Mucosa of descending colon (tissue), 3 donors: ENCODE measurements at regions not wholly inside any gene's neighbourhood (a gene's known extent, or its start where the extent isn't known, plus 50 kb on each side); places are given as distances from the start of the nearest gene placed in this dataset.
"Not testable (repeated sequence)": the region's sequence is repeated elsewhere in the genome, so short reads cannot be mapped to it uniquely, and the experiment has no call there.

ENCODE experiments used
- ATAC-seq: fragments of 200-7000 bp; cut with Tn5 transposase; one replicate; pipeline ENCODE4 v1.9.1; 2020; ENCODE audit warnings: mild to moderate bottlenecking, moderate library complexity
- DNase-seq, 3 donors: peaks; one replicate each; pipeline ENCODE4 v3.0.0-alpha.2; 2020
- H3K36me3 ChIP-seq: fragments of 200-600 bp; one replicate; pipeline ENCODE4 v1.8.0; 2021; ENCODE audit warnings: low read depth, mild to moderate bottlenecking
- H3K4me1 ChIP-seq: fragments of 200-600 bp; one replicate; pipeline ENCODE4 v1.8.0; 2021; ENCODE audit warnings: low read depth, mild to moderate bottlenecking
- H3K4me3 ChIP-seq: fragments of 200-600 bp; one replicate; pipeline ENCODE4 v1.8.0; 2021; ENCODE audit warnings: mild to moderate bottlenecking
- H3K9me3 ChIP-seq: fragments of 200-600 bp; one replicate; pipeline ENCODE4 v1.8.0; 2021; ENCODE audit warnings: mild to moderate bottlenecking
- intact Hi-C, 2 donors: fragments of 100-400 bp; cut with DNase I in 1 of 2; cut with micrococcal nuclease in 1 of 2; formaldehyde crosslinking; loops; one replicate each; pipeline versions ENCODE4 v1.11.0 to v1.11.1; 2022; cut with DNase I, micrococcal nuclease
- donor health status: DM: no; HTN: no; CAD: no; lungs with moderate emphysema.
- donor health status: DM: no; HTN: no; CAD: no.
- donor health status: DM: no; HTN: yes; CAD: no.

GRCh38 chr9:85792057-85792456 lies 50.3 kb upstream of the AGTPBP1 start:
- ATAC-seq, H3K9me3 ChIP-seq, intact Hi-C loops, H3K4me1 ChIP-seq, H3K36me3 ChIP-seq, H3K4me3 ChIP-seq, DNase-seq: not testable (repeated sequence)

- H3K4me3 ChIP-seq, ATAC-seq, H3K36me3 ChIP-seq, H3K9me3 ChIP-seq, intact Hi-C loops, DNase-seq: not testable (repeated sequence)
- peaks cover 10% of the 10 kb centered on the region for H3K4me1 ChIP-seq
Measured at GRCh38 chr9:85802978-85803695, 61.4 kb upstream of the AGTPBP1 start.

- ATAC-seq, DNase-seq, H3K9me3 ChIP-seq, intact Hi-C loops, H3K36me3 ChIP-seq: not testable (repeated sequence)
- H3K4me3 ChIP-seq: peak overlapping the region; percentile 57
- H3K4me1 ChIP-seq: peaks cover 10% of the 10 kb centered on the region
Measured at GRCh38 chr9:85804847-85805133, 63.0 kb upstream of the AGTPBP1 start.

GRCh38 chr9:85805134-85806005 lies 63.6 kb upstream of the AGTPBP1 start:
- H3K36me3 ChIP-seq, H3K9me3 ChIP-seq, intact Hi-C loops: not testable (repeated sequence)
- ATAC-seq: peak; percentile 89
- H3K4me3 ChIP-seq: peak overlapping the region; percentile 57
- peak; percentile 82 to 89 (median 86) for DNase-seq
- H3K4me1 ChIP-seq: peaks cover 10% of the 10 kb centered on the region

- DNase-seq, intact Hi-C loops, H3K4me3 ChIP-seq, ATAC-seq, H3K9me3 ChIP-seq, H3K36me3 ChIP-seq: not testable (repeated sequence)
- H3K4me1 ChIP-seq: peaks cover 10% of the 10 kb centered on the region
Measured at GRCh38 chr9:85808329-85808728, 66.6 kb upstream of the AGTPBP1 start.

- H3K4me1 ChIP-seq, H3K4me3 ChIP-seq, ATAC-seq, DNase-seq, H3K36me3 ChIP-seq, intact Hi-C loops, H3K9me3 ChIP-seq: not testable (repeated sequence)
Measured at GRCh38 chr9:85813388-85813787, 71.6 kb upstream of the AGTPBP1 start.

- H3K36me3 ChIP-seq, DNase-seq, H3K4me3 ChIP-seq, H3K9me3 ChIP-seq, intact Hi-C loops, H3K4me1 ChIP-seq, ATAC-seq: not testable (repeated sequence)
Measured at GRCh38 chr9:85814800-85815199, 73.0 kb upstream of the AGTPBP1 start.

GRCh38 chr9:85818971-85819370 lies 77.2 kb upstream of the AGTPBP1 start:
- DNase-seq (peak in 1 of 3 donors; percentile 40), ATAC-seq (peak; percentile 64)
- H3K36me3 ChIP-seq, H3K4me1 ChIP-seq, intact Hi-C loops, H3K9me3 ChIP-seq, H3K4me3 ChIP-seq: not testable (repeated sequence)

GRCh38 chr9:85820598-85820997 lies 78.8 kb upstream of the AGTPBP1 start:
- H3K4me1 ChIP-seq, H3K36me3 ChIP-seq, H3K4me3 ChIP-seq, intact Hi-C loops, DNase-seq, H3K9me3 ChIP-seq, ATAC-seq: not testable (repeated sequence)

- H3K36me3 ChIP-seq, ATAC-seq, H3K4me1 ChIP-seq, H3K9me3 ChIP-seq, intact Hi-C loops, H3K4me3 ChIP-seq, DNase-seq: not testable (repeated sequence)
Measured at GRCh38 chr9:85824949-85825348, 83.2 kb upstream of the AGTPBP1 start.

GRCh38 chr9:85834591-85834990 lies 92.8 kb upstream of the AGTPBP1 start:
- H3K4me3 ChIP-seq, H3K4me1 ChIP-seq, H3K36me3 ChIP-seq, DNase-seq, intact Hi-C loops, H3K9me3 ChIP-seq: not testable (repeated sequence)
- ATAC-seq: peak; percentile 73

- H3K4me3 ChIP-seq, H3K36me3 ChIP-seq, ATAC-seq, DNase-seq, H3K4me1 ChIP-seq, H3K9me3 ChIP-seq, intact Hi-C loops: not testable (repeated sequence)
Measured at GRCh38 chr9:85843949-85844348, 97.0 kb upstream of the NAA35 start.

GRCh38 chr9:85847782-85848181 lies 93.2 kb upstream of the NAA35 start:
- DNase-seq, H3K4me3 ChIP-seq, intact Hi-C loops, ATAC-seq, H3K9me3 ChIP-seq, H3K4me1 ChIP-seq, H3K36me3 ChIP-seq: not testable (repeated sequence)
